GM21576 (cell line): ENCODE measurements at regions not wholly inside any gene's neighbourhood (a gene's known extent, or its start where the extent isn't known, plus 50 kb on each side); places are given as distances from the start of the nearest gene placed in this dataset.

ENCODE experiments used
- ATAC-seq: cut with Tn5 transposase; IDR thresholded peaks from one replicate; pipeline ENCODE4 v1.9.1; 2021; ENCODE audit warnings: mild to moderate bottlenecking, moderate library complexity; ENCODE audit not compliant: unreplicated experiment

DNA sequence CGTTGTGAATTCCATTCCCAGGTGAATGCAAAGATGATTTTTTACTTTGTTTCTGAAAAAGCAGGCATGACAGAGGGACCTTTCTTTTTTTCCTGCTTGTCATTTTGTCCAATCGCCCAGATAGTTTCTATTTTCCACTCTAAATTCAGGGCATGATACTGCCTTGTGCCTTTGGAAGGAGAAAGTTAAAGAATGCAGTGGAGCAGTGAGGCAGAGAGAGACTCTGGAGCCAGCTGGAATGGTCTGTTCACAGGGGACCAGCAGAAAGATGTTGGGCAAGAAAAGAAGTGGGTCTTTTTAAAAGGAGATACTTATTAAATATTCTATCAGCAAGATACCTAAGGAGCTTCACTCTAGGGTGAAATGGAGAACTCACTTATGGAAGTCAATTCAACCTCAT is 532.3 kb downstream of the BRINP1 start:
- no peak for ATAC-seq

DNA sequence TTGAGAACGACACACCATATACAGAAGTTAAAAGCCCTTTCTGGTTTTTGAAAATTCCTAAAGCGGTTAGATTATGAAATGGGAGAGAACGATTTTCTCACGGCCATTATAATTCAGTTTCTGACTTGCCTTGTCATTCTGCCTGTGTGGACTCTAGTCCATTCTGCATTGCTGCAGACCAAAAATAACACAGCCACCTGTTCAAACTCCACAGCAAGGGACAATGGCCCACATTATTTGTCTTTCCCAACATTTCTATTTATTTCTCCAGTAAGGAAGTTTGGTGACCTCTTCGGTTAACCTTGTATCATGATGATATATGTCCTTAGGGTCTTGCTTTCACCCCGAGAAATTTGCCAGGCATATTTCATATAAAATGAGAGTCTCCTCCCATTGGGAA is 497.7 kb downstream of the BRINP1 start:
- ATAC-seq: no peak

DNA sequence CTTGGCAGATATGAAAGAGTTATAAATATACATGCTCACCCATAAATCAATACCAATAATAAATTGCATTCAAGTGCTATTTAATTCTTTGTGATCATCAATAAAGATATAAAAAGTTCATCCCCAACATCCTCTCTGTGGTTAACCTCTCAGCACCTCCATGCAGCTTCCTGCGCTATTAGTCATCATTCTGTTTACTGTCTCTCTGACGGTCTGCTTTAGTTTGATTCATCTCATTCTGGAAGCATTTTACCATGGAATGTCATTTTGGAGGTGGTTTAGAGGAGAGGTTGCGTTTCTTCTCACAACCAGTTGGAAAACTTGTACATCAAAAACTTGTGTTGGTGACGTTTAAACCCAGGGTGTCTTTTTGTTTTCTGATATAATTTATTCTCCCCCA is 486.6 kb downstream of the BRINP1 start:
- ATAC-seq: no peak

DNA sequence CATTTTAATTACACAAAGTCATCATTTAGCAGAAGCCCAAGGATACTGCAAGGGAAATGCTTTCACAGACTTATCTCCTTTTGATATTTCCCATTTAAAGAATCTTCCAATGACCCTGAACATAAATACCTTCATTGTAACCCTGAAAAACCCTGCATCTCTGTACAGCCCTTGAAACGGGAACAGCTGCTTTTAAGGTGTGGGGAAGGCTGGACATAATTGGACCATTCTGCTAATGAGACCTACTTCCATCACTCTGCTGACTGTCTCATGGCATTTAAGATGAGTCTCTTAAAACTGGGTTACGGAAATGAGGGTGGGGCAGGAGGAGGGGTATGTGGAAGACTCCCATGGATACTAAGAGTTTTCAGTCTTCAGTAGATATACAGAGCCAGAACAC is 485.8 kb downstream of the BRINP1 start:
- no peak for ATAC-seq

DNA sequence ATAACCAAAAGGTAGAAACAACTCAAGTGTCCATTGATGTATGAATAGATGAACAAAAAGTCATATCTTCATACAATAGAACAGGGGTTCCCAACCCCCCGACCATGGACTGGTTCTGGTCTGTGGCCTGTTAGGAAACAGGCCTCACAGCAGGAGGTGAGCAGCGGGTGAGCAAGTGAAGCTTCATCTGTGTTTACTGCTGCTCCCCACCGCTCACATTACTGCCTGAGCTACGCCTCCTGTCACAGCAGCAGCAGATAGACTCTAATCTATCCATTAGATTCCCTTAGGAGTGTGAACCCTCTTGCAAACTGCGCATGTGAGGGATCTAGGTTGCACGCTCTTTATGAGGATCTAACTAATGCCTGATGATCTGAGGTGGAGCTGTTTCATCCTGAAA is 478.0 kb downstream of the BRINP1 start:
- ATAC-seq: no peak

DNA sequence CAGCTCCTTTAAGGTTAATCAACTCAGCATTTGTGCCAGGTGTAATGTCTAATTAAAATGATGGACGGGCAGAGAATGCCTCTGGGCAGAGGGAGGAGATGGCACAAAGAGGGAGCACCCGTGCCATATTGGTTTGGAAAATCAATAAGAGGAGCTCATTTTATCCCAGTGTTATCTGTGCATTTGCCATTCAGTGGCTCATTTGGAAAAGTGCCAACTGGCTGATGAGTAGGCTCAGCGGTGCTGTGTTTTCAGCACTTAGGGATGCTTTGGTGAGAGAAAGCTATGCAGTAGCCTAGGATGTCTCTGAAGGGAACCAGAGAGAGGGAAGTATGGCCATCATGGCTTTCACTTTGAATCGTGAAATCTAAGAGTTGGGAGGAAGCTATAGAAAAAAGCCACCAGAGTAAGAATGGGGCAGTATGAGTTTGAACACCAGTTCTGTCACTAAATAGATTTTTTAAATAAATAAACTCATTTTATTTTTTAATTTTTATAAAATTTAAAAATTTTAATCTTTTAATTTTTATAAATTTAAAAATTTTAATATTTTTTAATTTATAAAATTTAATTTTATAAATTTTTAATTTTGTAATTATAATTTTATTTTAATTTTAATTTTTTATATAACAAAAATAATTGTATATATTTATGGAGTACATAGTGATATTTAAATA is 472.8 kb downstream of the BRINP1 start:
- no peak for ATAC-seq

DNA sequence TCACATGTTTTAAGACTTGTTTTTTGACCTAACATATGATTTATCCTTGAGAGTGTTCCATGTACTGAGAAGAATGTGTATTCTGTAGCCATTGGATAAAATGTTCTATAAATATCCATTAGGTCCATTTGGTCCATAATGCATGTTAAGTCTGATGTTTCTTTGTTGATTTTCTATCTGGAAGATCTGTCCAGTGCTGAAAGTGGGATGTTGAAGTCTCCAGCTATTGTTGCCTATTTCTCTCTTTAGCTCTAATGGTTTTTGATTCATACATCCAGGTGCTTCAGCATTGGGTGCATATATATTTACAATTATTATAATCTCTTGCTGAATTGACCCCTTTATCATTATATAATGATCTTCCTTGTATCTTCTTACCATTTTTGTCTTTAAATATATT is 451.1 kb downstream of the BRINP1 start:
- no peak for ATAC-seq

DNA sequence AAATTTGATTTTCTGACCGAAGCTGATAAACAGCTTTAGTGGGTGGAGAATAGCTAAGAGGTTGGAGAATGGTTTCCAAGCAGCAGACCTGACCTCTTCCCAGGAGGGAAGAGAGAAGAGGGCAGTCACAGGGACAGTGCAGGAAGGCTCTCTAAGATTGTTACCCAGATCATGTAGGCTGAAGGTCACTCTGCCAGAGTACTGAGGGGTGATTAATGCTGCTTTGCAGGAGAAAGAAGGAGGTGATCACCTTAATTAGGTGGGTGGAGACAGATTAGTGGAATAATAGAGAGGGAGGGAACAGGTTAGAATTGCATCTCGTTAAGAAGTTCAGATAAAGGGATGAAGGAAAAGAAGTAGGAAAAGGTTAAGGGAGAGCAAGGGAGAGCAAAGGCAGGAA is 440.5 kb downstream of the BRINP1 start:
- no peak for ATAC-seq

DNA sequence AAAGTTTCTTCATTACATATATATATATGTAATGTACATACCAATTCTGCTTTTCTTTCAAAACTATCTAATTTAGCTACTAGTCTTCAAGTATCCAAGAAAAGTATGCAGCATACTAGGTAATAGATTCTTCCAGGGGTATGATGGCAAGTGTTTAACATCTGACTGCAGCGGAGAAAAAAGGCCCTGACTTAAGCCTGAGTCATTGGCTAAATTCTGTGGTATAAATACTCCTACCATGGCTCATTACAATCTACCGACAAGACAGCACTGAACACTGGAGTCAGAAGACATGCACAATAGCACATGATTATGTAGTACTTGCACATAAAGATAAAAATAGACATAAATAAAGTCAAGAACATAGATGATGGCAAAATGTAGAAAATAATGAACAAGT is 439.9 kb downstream of the BRINP1 start:
- ATAC-seq: no peak

DNA sequence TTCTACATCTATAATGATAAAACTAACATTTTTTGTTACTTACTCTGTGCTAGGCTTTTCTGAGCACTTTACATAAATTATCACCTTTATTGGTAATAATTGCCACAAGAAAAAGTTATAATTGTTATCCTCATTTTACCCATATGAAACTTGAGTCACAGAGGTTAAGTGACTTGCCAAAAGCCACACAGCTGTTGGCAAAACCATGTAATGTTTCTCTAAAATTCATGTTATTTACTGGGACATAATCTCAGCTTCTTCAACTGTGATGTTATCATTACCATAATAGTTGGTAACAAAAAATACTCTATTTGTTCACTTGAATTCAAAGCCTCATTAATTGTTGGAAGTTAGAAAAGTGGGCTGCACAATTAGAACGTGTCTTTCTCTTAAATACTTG is 437.3 kb downstream of the BRINP1 start:
- ATAC-seq: no peak

DNA sequence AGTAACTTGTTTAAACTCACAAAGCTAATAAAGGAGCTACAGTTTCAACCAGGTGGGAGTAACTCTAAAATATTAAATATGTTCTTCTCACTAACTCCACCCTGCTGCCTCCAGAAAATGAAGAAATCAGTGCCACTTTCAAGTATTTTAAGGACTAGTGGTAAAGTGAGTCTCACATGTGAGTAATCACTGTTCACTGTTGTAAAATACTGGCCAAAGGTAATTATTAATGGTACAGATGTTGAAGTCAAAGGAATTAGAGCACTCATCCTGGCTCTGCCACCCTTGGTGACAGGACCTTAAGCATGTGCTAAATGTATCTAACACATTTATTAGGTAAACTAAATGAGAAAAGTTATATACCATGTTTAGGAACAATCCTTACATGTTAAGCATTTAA is 430.7 kb downstream of the BRINP1 start:
- no peak for ATAC-seq

DNA sequence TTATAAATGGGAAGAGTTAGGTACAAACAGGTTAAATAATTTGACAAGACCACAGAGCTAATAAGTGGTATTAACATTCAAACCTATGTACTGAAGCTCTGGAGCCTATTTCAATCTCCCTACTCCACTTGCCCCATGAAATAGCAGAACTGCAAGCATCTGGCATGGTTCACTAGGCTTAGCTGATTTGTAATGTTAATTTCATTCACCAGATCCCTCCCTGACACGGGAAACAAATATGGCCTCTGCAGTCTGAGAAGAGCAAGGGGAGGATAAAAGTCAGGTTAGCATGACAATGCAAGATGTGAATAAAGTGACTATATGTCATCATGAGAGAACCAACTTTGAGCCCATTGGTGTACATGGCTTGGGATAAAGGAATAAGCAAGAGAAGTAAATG is 428.8 kb downstream of the BRINP1 start:
- ATAC-seq: no peak

DNA sequence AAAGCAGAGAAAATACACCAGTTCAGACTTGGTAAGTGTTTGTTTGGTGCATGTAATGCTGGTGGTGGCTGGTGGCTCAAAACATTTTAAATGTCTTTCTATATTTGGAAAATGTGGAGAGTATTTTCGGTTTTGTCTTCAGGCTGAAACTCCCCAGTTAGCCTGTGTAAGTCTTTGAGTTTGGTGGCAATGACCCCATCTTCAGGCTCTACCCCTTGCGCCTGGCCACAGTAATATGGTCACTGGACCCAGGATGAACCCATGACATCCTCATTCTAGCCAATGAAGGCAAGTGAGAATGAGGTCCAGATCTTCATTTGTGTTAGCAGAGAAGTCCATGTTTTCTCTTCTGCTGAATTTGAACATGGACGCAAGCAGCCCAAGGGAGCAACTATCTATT is 422.6 kb downstream of the BRINP1 start:
- ATAC-seq: no peak

DNA sequence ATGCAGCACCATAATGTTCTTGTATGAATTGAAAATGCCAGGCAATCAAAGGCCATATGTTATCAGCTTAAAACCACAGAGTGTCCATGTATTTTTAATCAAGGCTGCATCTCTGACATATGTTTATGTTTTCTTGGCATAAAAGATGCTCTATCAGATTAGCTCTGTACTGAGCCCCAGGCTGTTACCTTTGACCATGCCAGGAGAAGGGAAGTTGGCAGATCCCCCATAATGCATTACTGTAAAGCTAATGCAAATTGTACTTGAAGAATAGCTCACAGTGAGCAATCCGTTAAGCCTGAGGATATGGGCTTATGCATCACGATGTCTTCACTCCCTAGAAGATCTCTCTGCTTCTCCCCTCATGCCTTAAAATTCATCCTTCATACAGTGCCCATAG is 414.4 kb downstream of the BRINP1 start:
- no peak for ATAC-seq

DNA sequence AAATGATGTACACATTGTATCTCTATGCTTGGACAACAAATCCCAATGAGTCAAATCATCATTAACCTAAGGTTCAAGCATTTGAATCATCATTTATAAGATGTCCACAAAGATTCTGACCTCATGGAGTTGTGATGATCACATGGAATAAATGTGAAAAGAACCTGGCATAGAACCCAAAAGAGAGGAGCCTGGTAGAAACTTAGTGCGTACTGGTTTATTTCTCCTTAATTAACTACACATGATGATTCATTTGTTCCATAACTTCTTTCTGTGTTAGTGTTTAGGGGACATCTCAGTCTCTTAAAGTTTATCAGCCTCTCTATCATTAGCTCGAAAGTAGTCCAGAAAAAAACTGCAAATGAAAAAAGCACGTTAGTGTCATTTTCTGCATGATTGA is 411.6 kb downstream of the BRINP1 start:
- ATAC-seq: no peak

DNA sequence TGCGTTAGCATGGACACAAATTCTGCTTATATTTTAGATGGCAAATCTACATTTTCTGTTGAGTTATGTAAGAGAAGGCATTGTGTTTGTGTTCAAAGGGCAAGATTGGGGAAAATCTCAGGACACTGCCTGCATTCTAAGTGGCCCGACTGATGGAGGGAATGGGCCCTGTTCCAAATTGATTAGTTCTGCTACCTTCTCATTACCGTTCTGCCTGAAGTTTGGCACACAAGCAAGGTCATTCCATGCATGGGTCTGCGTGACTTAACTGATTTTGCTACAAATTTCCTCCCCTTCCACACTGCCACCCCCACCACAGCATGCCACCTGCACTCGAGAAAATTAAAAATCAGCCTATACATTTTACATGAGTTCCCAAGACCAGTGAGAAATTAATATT is 409.9 kb downstream of the BRINP1 start:
- ATAC-seq: no peak

DNA sequence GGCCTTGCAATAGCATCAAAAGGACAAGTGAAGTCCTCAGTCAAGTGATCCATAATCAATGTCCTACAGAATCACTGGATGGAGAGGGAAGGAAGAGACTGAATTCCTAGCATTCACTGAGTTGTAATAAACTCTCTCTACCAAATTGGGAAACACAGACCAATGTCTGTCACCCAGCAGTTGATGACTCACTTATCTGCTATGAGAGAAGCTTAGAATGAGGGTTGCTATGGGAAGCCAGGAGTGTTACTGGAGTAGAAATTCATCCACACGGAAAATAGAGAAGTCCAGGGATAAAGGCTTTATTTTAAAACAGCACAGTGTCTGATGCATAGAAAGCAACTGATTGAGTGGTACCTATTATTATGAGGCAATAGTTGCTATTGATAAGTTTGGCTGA is 407.4 kb downstream of the BRINP1 start:
- no peak for ATAC-seq

DNA sequence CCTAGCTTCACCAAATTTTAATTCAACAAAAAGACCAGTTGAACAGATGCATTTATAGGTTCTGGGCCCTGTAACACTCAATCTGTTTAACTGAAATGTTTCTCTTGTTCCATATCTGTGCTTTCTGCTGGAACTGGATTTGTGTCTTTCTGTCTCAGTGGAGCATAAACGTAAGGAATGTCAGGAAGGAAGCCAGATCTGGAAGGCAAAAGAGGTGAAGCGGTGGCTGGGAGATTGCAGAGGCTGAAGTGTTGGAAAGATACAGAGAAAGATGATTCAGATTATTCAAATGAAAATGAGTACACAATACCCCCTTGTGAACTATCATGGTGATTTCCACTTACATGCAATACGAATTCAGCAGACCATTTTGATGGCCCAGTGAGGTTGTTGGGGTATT is 406.8 kb downstream of the BRINP1 start:
- ATAC-seq: no peak

DNA sequence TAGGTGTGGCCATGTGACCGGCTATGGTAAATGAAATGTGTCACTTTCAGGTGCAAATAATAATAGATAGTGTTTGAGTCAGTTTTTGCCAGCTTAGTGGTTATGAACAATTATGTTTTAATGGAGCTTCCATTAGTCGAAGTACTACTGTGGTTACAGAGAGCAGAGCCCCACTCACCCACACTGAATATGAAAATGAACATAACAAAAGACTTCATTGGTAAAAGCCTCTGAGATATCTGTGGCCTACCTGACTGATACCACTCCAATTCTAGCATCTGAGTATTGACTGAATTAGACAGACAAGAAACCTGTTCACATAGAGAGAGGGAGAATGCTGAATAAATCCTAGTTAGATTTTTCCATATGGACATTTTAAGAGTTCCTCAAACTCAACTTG is 405.6 kb downstream of the BRINP1 start:
- no peak for ATAC-seq

DNA sequence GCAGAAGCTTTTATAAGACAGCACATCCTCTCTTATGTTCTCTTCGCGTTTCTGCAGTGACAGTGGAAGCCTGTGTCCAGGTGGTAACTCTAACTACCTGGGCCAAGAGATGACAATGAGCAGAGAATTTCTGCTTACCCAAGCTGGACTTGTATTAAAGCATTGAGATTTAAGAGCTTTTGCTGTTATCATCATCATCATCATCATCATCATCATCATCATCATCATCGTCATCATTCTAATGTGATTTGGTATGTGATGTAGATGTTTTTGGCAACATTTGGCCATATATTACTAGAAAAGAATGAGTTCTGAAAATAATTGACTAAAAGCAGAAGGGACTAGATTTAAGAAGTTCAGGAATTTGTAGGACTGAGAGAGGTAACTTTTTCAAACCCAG is 401.3 kb downstream of the BRINP1 start:
- ATAC-seq: no peak

DNA sequence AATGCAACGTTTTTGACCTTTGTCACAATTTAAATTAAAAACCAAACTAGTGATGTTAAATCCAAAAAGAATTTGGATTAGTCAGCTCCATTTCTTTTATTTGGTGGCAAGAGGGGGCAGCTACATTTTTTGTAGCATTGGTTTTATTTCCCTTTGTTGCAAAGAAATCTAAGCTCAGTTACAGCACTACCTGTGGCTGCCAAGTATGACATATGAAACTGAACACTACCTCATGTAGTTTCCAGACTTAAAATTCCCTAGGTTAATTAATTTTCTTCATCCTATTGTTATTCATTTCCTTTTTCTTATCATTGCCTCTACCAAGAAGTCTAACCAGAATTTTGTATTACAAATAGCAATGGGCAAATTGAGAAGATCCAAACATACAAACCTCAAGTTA is 393.5 kb downstream of the BRINP1 start:
- no peak for ATAC-seq

DNA sequence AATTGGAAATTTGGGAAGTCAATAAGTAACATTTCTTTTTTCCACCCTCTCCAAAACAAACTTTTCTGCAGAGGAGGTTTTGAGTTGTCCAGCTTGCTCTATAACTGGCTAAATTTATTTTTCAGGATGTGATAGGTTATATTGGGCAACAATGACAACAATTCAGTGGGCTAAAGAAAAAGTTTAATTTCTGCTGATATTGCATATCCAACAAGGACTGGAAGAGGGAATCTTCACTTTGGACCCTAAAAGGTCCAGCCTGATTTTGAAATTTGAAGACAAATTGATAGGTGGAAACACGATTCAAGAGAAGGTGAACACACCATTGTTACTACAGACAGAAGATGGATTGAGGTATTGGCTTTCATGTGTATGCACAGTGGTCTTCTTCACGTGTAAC is 393.1 kb downstream of the BRINP1 start:
- no peak for ATAC-seq

DNA sequence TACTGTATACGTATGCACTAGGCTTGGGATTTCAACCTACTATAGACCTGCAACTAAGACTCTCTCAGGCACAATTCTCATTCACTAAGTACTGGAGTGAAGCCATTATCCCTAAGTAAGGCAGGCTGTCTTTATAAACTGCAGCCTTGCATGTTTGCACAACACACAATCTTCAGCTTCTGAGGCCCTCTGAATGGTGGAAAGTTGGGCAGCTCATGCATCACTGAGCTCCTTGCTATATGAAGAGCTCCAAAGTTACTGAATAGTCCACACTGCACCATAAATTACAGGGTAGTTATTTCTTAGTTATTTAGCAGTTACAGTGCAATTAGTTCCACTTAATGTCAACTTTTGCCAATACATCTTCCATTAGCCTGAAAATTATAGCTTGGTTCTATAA is 384.6 kb downstream of the BRINP1 start:
- ATAC-seq: no peak

DNA sequence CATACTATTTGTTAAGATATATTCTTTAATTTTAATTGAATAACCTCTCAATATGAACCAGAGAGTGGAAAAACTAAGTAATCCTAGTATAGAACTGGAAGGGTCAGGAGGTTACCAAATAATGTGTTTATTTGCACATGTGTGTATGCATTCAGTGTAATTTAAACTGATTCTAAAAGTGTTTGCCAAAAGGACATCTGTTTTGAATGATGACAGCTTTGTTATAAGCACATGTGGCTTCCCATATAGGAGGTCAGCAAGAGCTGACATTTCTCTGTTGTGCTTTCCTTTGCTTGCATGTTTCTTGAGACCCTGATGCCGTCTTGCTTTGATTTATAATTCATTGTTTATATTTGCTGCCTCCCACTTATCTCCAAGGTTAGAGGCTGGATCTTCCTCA is 383.4 kb downstream of the BRINP1 start:
- ATAC-seq: no peak
